ENCODE measurements at regions not wholly inside any gene's neighbourhood (a gene's known extent, or its start where the extent isn't known, plus 50 kb on each side); places are given as distances from the start of the nearest gene placed in this dataset.

- in situ Hi-C loops (cut with MboI; ENCODE audit: low pct_unique_long_range_greater_than_20kb, low sequenced_read_pairs), result no loop called here
- DNase-seq, result no peak
These were observed 92.3 kb upstream of the IQSEC1 start for GRCh38 chr3:13165576-13165975.

- in situ Hi-C loops (cut with MboI; ENCODE audit: low pct_unique_long_range_greater_than_20kb, low sequenced_read_pairs), result no loop called here
- DNase-seq, result no peak
These were observed 91.8 kb upstream of the IQSEC1 start for GRCh38 chr3:13164893-13165492.

- no peak for DNase-seq
- in situ Hi-C loops (cut with MboI; ENCODE audit: low pct_unique_long_range_greater_than_20kb, low sequenced_read_pairs), result no loop called here
These were observed 90.7 kb upstream of the IQSEC1 start for GRCh38 chr3:13163848-13164382.

GRCh38 chr3:13162549-13163320, 89.5 kb upstream of the IQSEC1 start:
- in situ Hi-C loops (cut with MboI; ENCODE audit: low pct_unique_long_range_greater_than_20kb, low sequenced_read_pairs), result no loop called here
- no peak for DNase-seq

GRCh38 chr3:13161771-13162535, 88.7 kb upstream of the IQSEC1 start:
- in situ Hi-C loops (cut with MboI; ENCODE audit: low pct_unique_long_range_greater_than_20kb, low sequenced_read_pairs), result no loop called here
- DNase-seq, result no peak

- in situ Hi-C loops (cut with MboI; ENCODE audit: low pct_unique_long_range_greater_than_20kb, low sequenced_read_pairs), result no loop called here
- no peak for DNase-seq
These were observed 88.0 kb upstream of the IQSEC1 start for GRCh38 chr3:13161021-13161759.

GRCh38 chr3:13160619-13161018, 87.4 kb upstream of the IQSEC1 start:
- no peak for DNase-seq
- in situ Hi-C loops (cut with MboI; ENCODE audit: low pct_unique_long_range_greater_than_20kb, low sequenced_read_pairs), result no loop called here

GRCh38 chr3:13159890-13160289, 86.7 kb upstream of the IQSEC1 start:
- no peak for DNase-seq
- in situ Hi-C loops (cut with MboI; ENCODE audit: low pct_unique_long_range_greater_than_20kb, low sequenced_read_pairs), result no loop called here

- DNase-seq, result no peak
These were observed 85.6 kb upstream of the IQSEC1 start for GRCh38 chr3:13158871-13159270.

GRCh38 chr3:13158408-13158807, 85.2 kb upstream of the IQSEC1 start:
- in situ Hi-C loops (cut with MboI; ENCODE audit: low pct_unique_long_range_greater_than_20kb, low sequenced_read_pairs), result no loop called here
- DNase-seq, result no peak

More at GRCh38 chr3:13158871-13159270, 85.6 kb upstream of the IQSEC1 start:
- in situ Hi-C loops (cut with MboI; ENCODE audit: low pct_unique_long_range_greater_than_20kb, low sequenced_read_pairs), result no loop called here

- no peak for DNase-seq
- in situ Hi-C loops (cut with MboI; ENCODE audit: low pct_unique_long_range_greater_than_20kb, low sequenced_read_pairs), result no loop called here
These were observed 84.8 kb upstream of the IQSEC1 start for GRCh38 chr3:13157986-13158385.

GRCh38 chr3:13152826-13153710, 79.8 kb upstream of the IQSEC1 start:
- in situ Hi-C loops (cut with MboI; ENCODE audit: low pct_unique_long_range_greater_than_20kb, low sequenced_read_pairs), result no loop called here

GRCh38 chr3:13150624-13151023, 77.4 kb upstream of the IQSEC1 start:
- in situ Hi-C loops (cut with MboI; ENCODE audit: low pct_unique_long_range_greater_than_20kb, low sequenced_read_pairs), result no loop called here
- DNase-seq, result no peak

More at GRCh38 chr3:13152826-13153710, 79.8 kb upstream of the IQSEC1 start:
- DNase-seq, result no peak

GRCh38 chr3:13149330-13150108, 76.3 kb upstream of the IQSEC1 start:
- in situ Hi-C loops (cut with MboI; ENCODE audit: low pct_unique_long_range_greater_than_20kb, low sequenced_read_pairs), result no loop called here
- no peak for DNase-seq

- DNase-seq, result no peak
- in situ Hi-C loops (cut with MboI; ENCODE audit: low pct_unique_long_range_greater_than_20kb, low sequenced_read_pairs), result no loop called here
These were observed 75.5 kb upstream of the IQSEC1 start for GRCh38 chr3:13148561-13149329.

GRCh38 chr3:13148126-13148525, 74.9 kb upstream of the IQSEC1 start:
- in situ Hi-C loops (cut with MboI; ENCODE audit: low pct_unique_long_range_greater_than_20kb, low sequenced_read_pairs), result no loop called here
- no peak for DNase-seq

- DNase-seq, result no peak
These were observed 74.1 kb upstream of the IQSEC1 start for GRCh38 chr3:13147344-13147743.

More at GRCh38 chr3:13147344-13147743, 74.1 kb upstream of the IQSEC1 start:
- in situ Hi-C loops (cut with MboI; ENCODE audit: low pct_unique_long_range_greater_than_20kb, low sequenced_read_pairs), result no loop called here

Data from KBM-7 (cell line).